Upper lobe of left lung (tissue), 6 donors: ENCODE measurements at regions not wholly inside any gene's neighbourhood (a gene's known extent, or its start where the extent isn't known, plus 50 kb on each side); places are given as distances from the start of the nearest gene placed in this dataset.

Source experiments
- ATAC-seq, 2 donors: fragments of 200-7000 bp; cut with Tn5 transposase; one replicate each; pipeline ENCODE4 v1.9.1; 2022; ENCODE audit warnings: mild to moderate bottlenecking in 2 of 2, moderate library complexity in 2 of 2; ENCODE audit not compliant: low FRiP score in 2 of 2
- DNase-seq, 2 donors: peaks; one replicate each; pipeline ENCODE4 v3.0.0-alpha.2; 2019 to 2020
- H3K27ac ChIP-seq, 4 donors: fragments of 200-600 bp; sonication (generic); one replicate each; pipeline ENCODE4 v1.5.1; 2016 to 2019
- H3K27me3 ChIP-seq, 4 donors: fragments of 200-600 bp; sonication (generic); one replicate each; pipeline ENCODE4 v1.5.1; 2017 to 2019
- H3K36me3 ChIP-seq, 4 donors: fragments of 200-600 bp; sonication (generic); one replicate each; pipeline ENCODE4 v1.5.1; 2016 to 2019
- H3K4me1 ChIP-seq, 4 donors: fragments of 200-600 bp; sonication (generic); one replicate each; pipeline ENCODE4 v1.5.1; 2018 to 2019
- H3K4me3 ChIP-seq, 4 donors: fragments of 200-600 bp; sonication (generic); one replicate each; pipeline ENCODE4 v1.5.1; 2017 to 2019; ENCODE audit warnings: mild to moderate bottlenecking in 2 of 4, moderate library complexity in 1 of 4
- H3K9me3 ChIP-seq, 4 donors: fragments of 200-600 bp; sonication (generic); one replicate each; pipeline ENCODE4 v1.5.1; 2018 to 2019
- CTCF ChIP-seq, 6 experiments: fragments of 450-650 bp in 4 of 6; fragments of 200-600 bp in 2 of 6; sonication (generic) in 2 of 6; IDR thresholded peaks; one replicate each; pipeline ENCODE4 v1.5.1; 2016 to 2019; ENCODE audit warnings: antibody characterized with exemption in 6 of 6
- EP300 ChIP-seq, 4 donors: sonication (generic); formaldehyde crosslinking; IDR thresholded peaks; one replicate each; pipeline ENCODE4 v1.5.1; 2017; ENCODE audit warnings: antibody characterized with exemption in 4 of 4, control low read depth in 2 of 4
- POLR2A ChIP-seq, 4 donors: fragments of 450-650 bp; IDR thresholded peaks; one replicate each; pipeline ENCODE4 v1.5.1; 2016 to 2017; ENCODE audit warnings: antibody characterized with exemption in 4 of 4, mild to moderate bottlenecking in 2 of 4
- POLR2AphosphoS5 ChIP-seq, 2 donors: sonication (generic); formaldehyde crosslinking; IDR thresholded peaks; one replicate each; pipeline ENCODE4 v1.5.1; 2017; ENCODE audit warnings: antibody characterized with exemption in 2 of 2
- WGBS, 2 donors: methylation state at CpG; one replicate each; pipeline ENCODE4 v1.1.5; 2017 to 2018; 5-methylcytosine and 5-hydroxymethylcytosine counted together
- donor health status: DM: no; HTN: no; CAD: no; lungs with moderate emphysema.
- donor health status: DM: no; HTN: yes; CAD: no; lungs with severe emphysema.

DNA sequence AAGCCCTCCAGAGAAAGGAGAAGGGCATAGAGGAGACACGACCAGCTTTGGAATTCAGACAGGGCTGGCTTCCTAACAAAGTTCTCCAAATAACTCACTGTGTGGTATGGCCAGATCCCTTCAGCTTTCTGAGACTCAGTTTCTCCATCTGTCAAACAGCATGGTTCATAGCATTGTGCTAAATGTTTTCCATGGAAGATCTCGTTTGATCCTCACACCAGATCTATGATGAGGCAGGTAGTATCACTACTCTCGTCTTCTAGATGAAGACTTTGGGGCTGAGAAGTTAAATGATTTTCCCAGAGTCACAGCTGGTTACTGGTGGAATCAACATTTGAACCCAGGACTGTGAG is 507.3 kb downstream of the HAPSTR1 start:
- Histone ChIP-seq H3K27ac (no peak overlapping the region), H3K9me3 (no peaks in the 10 kb centered on the region), H3K4me3 (no peak overlapping the region), H3K4me1 (no peaks in the 10 kb centered on the region), H3K36me3 (no peaks in the 10 kb centered on the region), H3K27me3 (no peaks in the 10 kb centered on the region)
- DNase-seq = no peak
- TF ChIP-seq CTCF (IDR thresholded peaks at IDR 0.05) = no peak
- no peak for TF ChIP-seq POLR2A (IDR thresholded peaks at IDR 0.05)
- no peak for TF ChIP-seq EP300 (IDR thresholded peaks at IDR 0.05)
- TF ChIP-seq POLR2AphosphoS5 (IDR thresholded peaks at IDR 0.05) = no peak
- WGBS, 2 donors = 62 to 86% methylated on average over 3 of the region's 3 CpGs
- no peak for ATAC-seq

GRCh38 chr16:9599415-9600120 is 508.1 kb downstream of the HAPSTR1 start:
- no peak for TF ChIP-seq POLR2AphosphoS5 (IDR thresholded peaks at IDR 0.05)
- no peak for TF ChIP-seq CTCF (IDR thresholded peaks at IDR 0.05)
- TF ChIP-seq EP300 (IDR thresholded peaks at IDR 0.05) = no peak
- no peak for TF ChIP-seq POLR2A (IDR thresholded peaks at IDR 0.05)
- 86 to 94% methylated on average over 8 of the region's 8 CpGs for WGBS, 2 donors
- Histone ChIP-seq H3K27ac (no peak overlapping the region), H3K36me3 (no peaks in the 10 kb centered on the region), H3K4me3 (no peak overlapping the region), H3K27me3 (no peaks in the 10 kb centered on the region), H3K4me1 (no peaks in the 10 kb centered on the region), H3K9me3 (no peaks in the 10 kb centered on the region)
- ATAC-seq (no peak), DNase-seq (no peak)

- WGBS, 2 donors = 74% methylated on average over 4 of the region's 4 CpGs
- TF ChIP-seq EP300 (IDR thresholded peaks at IDR 0.05) = no peak
- no peak for TF ChIP-seq POLR2AphosphoS5 (IDR thresholded peaks at IDR 0.05)
- no peak for TF ChIP-seq CTCF (IDR thresholded peaks at IDR 0.05)
- TF ChIP-seq POLR2A (IDR thresholded peaks at IDR 0.05) = no peak
- DNase-seq (no peak), ATAC-seq (no peak)
- Histone ChIP-seq H3K27ac (no peak overlapping the region), H3K9me3 (no peaks in the 10 kb centered on the region), H3K36me3 (no peaks in the 10 kb centered on the region), H3K4me1 (no peaks in the 10 kb centered on the region), H3K27me3 (no peaks in the 10 kb centered on the region), H3K4me3 (no peak overlapping the region)
These were observed 510.7 kb downstream of the HAPSTR1 start for GRCh38 chr16:9602189-9602588.

DNA sequence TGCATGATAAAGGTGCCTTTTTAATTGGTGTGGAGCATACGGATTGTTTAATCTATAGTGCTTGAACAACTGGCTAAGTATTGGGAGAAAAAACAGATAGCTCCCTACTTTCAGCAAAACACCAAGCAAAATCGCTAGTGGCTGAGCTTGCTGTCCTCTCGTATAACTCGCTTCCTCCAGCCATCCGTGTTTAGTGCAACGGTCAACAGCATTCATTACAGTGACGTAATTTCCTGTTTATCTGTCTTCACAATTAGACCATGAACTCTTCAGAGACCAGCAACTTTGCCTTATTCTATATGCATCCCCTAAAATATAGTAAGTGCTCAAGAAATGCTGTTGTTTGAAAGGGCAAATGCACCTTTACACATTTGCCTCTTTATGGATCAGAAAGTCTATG is 511.9 kb downstream of the HAPSTR1 start:
- Histone ChIP-seq H3K27me3 (no peaks in the 10 kb centered on the region), H3K4me1 (no peaks in the 10 kb centered on the region), H3K27ac (no peak overlapping the region), H3K36me3 (no peaks in the 10 kb centered on the region), H3K9me3 (no peaks in the 10 kb centered on the region), H3K4me3 (no peak overlapping the region)
- no peak for ATAC-seq
- WGBS, 2 donors = 45% methylated on average over 7 of the region's 7 CpGs
- no peak for TF ChIP-seq CTCF (IDR thresholded peaks at IDR 0.05)
- TF ChIP-seq POLR2A (IDR thresholded peaks at IDR 0.05) = no peak
- TF ChIP-seq EP300 (IDR thresholded peaks at IDR 0.05) = no peak
- TF ChIP-seq POLR2AphosphoS5 (IDR thresholded peaks at IDR 0.05) = no peak
- DNase-seq = no peak

DNA sequence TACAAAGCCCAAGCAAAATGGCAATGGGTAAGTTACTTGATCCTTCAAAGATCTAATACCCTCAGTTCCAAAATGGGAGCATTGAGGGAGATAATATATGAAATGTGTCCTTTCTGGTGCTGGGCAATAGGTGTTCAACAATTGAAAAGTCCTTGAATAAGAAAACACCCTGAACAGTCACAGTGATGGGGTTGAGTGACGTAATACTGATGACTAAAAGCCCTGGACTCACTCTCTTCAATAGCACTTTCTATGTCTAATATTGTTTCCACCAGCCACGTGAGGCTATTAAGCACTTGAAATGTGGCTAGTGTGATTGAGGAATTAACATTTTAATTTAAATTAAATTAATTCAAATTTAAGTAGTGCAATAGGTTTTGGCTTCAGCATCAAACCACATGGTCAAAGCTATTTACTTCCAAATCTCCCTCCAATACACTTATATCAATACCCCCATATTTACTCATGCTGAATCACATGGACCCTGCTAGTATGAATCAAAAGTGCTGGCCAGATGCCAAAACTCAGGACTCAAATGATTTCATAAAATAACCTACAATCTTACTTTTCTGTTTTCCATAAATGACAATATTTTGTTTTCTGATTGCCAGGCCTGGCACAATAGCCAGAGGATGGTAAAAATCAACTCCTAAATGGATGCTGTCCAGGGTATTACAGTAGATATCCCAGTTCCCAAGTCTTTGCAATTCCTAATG is 516.2 kb downstream of the HAPSTR1 start:
- DNase-seq (no peak), ATAC-seq (no peak)
- no peaks in the 10 kb centered on the region for H3K36me3 ChIP-seq
- TF ChIP-seq CTCF (IDR thresholded peaks at IDR 0.05) (no peak), POLR2AphosphoS5 (IDR thresholded peaks at IDR 0.05) (no peak), POLR2A (IDR thresholded peaks at IDR 0.05) (no peak), EP300 (IDR thresholded peaks at IDR 0.05) (no peak)
- H3K4me1 ChIP-seq = no peaks in the 10 kb centered on the region
- WGBS, 2 donors = 76 to 78% methylated on average over 2 of the region's 2 CpGs
- no peaks in the 10 kb centered on the region for H3K9me3 ChIP-seq
- no peak overlapping the region for H3K4me3 ChIP-seq
- no peaks in the 10 kb centered on the region for H3K27me3 ChIP-seq
- H3K27ac ChIP-seq = no peak overlapping the region
